CD4-positive, alpha-beta T cell (primary cell): ENCODE measurements at regions not wholly inside any gene's neighbourhood (a gene's known extent, or its start where the extent isn't known, plus 50 kb on each side); places are given as distances from the start of the nearest gene placed in this dataset.

ENCODE experiments used
- ATAC-seq: fragments of 200-7000 bp; cut with Tn5 transposase; one replicate; pipeline ENCODE4 v1.10.0; 2022; ENCODE audit warnings: mild to moderate bottlenecking; ENCODE audit not compliant: poor library complexity
- CTCF ChIA-PET: fragments of 350-600 bp; sonication (Branson Sonifier 250); formaldehyde crosslinking; loops from one replicate; lab custom pipeline; 2021; ENCODE audit warnings: antibody characterized with exemption, inconsistent platforms; lab: Charles Lee
- POLR2A ChIA-PET: fragments of 350-600 bp; sonication (Branson Sonifier 250); formaldehyde crosslinking; loops from one replicate; lab custom pipeline; 2021; ENCODE audit warnings: antibody characterized with exemption, inconsistent platforms; lab: Charles Lee
- DNase-seq, 14 experiments: peaks; one replicate each; pipeline ENCODE4 v3.0.0-alpha.2; 2013 to 2020; ENCODE audit warnings: mixed read lengths in 2 of 14
- H3K27ac ChIP-seq, 2 donors: one replicate each; pipeline versions ENCODE4 v1.5.1 to v1.7.0; 2013; ENCODE audit warnings: low read length in 2 of 2, low read depth in 1 of 2, mild to moderate bottlenecking in 1 of 2
- H3K27me3 ChIP-seq, 2 experiments: 1 replicate in 1 of 2; 2 replicates in 1 of 2; pipeline versions ENCODE4 v1.6.1 to v1.7.0; 2013; ENCODE audit warnings: low read length in 2 of 2, control low read depth in 1 of 2, mild to moderate bottlenecking in 1 of 2, moderate library complexity in 1 of 2; ENCODE audit not compliant: insufficient read depth in 2 of 2, control insufficient read depth in 1 of 2
- H3K36me3 ChIP-seq: one replicate; pipeline ENCODE4 v1.6.1; 2013; ENCODE audit warnings: low read length, control low read depth; ENCODE audit not compliant: insufficient read depth
- H3K4me1 ChIP-seq: one replicate; pipeline ENCODE4 v1.6.1; 2013; ENCODE audit warnings: low read length, control low read depth; ENCODE audit not compliant: insufficient read depth
- H3K4me3 ChIP-seq: one replicate; pipeline ENCODE4 v1.5.1; 2013; ENCODE audit warnings: mild to moderate bottlenecking, low read length, moderate library complexity
- H3K9me3 ChIP-seq, 2 experiments: 1 replicate in 1 of 2; 2 replicates in 1 of 2; pipeline versions ENCODE4 v1.6.1 to v1.7.0; 2013; ENCODE audit warnings: low read length in 2 of 2, mild to moderate bottlenecking in 2 of 2, control low read depth in 1 of 2, moderate library complexity in 1 of 2; ENCODE audit not compliant: control insufficient read depth in 1 of 2, insufficient read depth in 1 of 2
- H3K27ac Mint-ChIP-seq: one replicate; pipeline ENCODE4 v1.8.0; 2020; ENCODE audit warnings: mixed read lengths
- H3K27me3 Mint-ChIP-seq: one replicate; pipeline ENCODE4 v1.8.0; 2021; ENCODE audit warnings: mixed read lengths
- H3K36me3 Mint-ChIP-seq: one replicate; pipeline ENCODE4 v1.8.0; 2021; ENCODE audit warnings: low read depth, mixed read lengths
- H3K4me1 Mint-ChIP-seq: one replicate; pipeline ENCODE4 v1.8.0; 2021; ENCODE audit warnings: low read depth, mixed read lengths
- H3K4me3 Mint-ChIP-seq: one replicate; pipeline ENCODE4 v1.8.0; 2020; ENCODE audit warnings: mild to moderate bottlenecking, mixed read lengths
- H3K9me3 Mint-ChIP-seq: one replicate; pipeline ENCODE4 v1.8.0; 2020; ENCODE audit warnings: mixed read lengths
- CTCF ChIP-seq: fragments of 200-600 bp; IDR thresholded peaks from one replicate; pipeline ENCODE4 v1.8.0; 2022; ENCODE audit warnings: antibody characterized with exemption, mild to moderate bottlenecking
- intact Hi-C, 2 experiments: fragments of 100-400 bp; cut with DNase I in 1 of 2; cut with micrococcal nuclease in 1 of 2; formaldehyde crosslinking; loops; one replicate each; pipeline versions ENCODE4 v1.15.1 to v1.9.0; 2023 to 2025; cut with DNase I, micrococcal nuclease

GRCh38 chr15:93831641-93832040 lies 399.7 kb upstream of the MCTP2 start:
- DNase-seq (no peak), ATAC-seq (no peak)
- intact Hi-C loops, result no loop called here
- TF ChIP-seq CTCF, result no peak
- ChIA-PET POLR2A (no interaction called here), CTCF (no interaction called here)
- no peaks in the 10 kb centered on the region for H3K4me1 ChIP-seq
- H3K27me3 ChIP-seq, result peaks cover 0 to 4% of the 10 kb centered on the region in 2 experiments
- Mint-ChIP-seq H3K9me3 (no peaks in the 10 kb centered on the region), H3K27me3 (peaks cover 7% of the 10 kb centered on the region), H3K27ac (no peak overlapping the region), H3K4me1 (no peaks in the 10 kb centered on the region), H3K4me3 (no peak overlapping the region), H3K36me3 (no peaks in the 10 kb centered on the region)
- no peak overlapping the region for H3K27ac ChIP-seq
- H3K36me3 ChIP-seq, result no peaks in the 10 kb centered on the region
- peaks cover 0 to 3% of the 10 kb centered on the region in 2 experiments for H3K9me3 ChIP-seq
- H3K4me3 ChIP-seq, result no peak overlapping the region

- ChIA-PET CTCF (no interaction called here), POLR2A (no interaction called here)
- peaks cover 7% of the 10 kb centered on the region for H3K27me3 Mint-ChIP-seq
- no peak overlapping the region for H3K4me3 ChIP-seq
- H3K4me1 ChIP-seq, result no peaks in the 10 kb centered on the region
- H3K27ac Mint-ChIP-seq, result no peak overlapping the region
- DNase-seq (no peak), ATAC-seq (no peak)
- TF ChIP-seq CTCF, result no peak
- H3K36me3 Mint-ChIP-seq, result no peaks in the 10 kb centered on the region
- peaks cover 0 to 3% of the 10 kb centered on the region in 2 experiments for H3K9me3 ChIP-seq
- H3K36me3 ChIP-seq, result no peaks in the 10 kb centered on the region
- H3K27me3 ChIP-seq, result peaks cover 0 to 4% of the 10 kb centered on the region in 2 experiments
- no peak overlapping the region for H3K4me3 Mint-ChIP-seq
- intact Hi-C loops, result no loop called here
- H3K4me1 Mint-ChIP-seq, result no peaks in the 10 kb centered on the region
- no peaks in the 10 kb centered on the region for H3K9me3 Mint-ChIP-seq
- no peak overlapping the region for H3K27ac ChIP-seq
Observed at GRCh38 chr15:93830221-93831080, 400.9 kb upstream of the MCTP2 start.

GRCh38 chr15:93829115-93829870 lies 402.1 kb upstream of the MCTP2 start:
- no peak for ATAC-seq
- TF ChIP-seq CTCF, result no peak
- Histone ChIP-seq H3K27me3 (peaks cover 0 to 4% of the 10 kb centered on the region in 2 experiments), H3K9me3 (peaks cover 0 to 3% of the 10 kb centered on the region in 2 experiments), H3K36me3 (no peaks in the 10 kb centered on the region), H3K4me3 (no peak overlapping the region), H3K27ac (no peak overlapping the region), H3K4me1 (no peaks in the 10 kb centered on the region)
- peaks cover 7% of the 10 kb centered on the region for H3K27me3 Mint-ChIP-seq
- DNase-seq, result peak in 1 of 14 experiments; percentile 6
- intact Hi-C loops, result no loop called here
- H3K4me1 Mint-ChIP-seq, result no peaks in the 10 kb centered on the region
- POLR2A ChIA-PET, result no interaction called here
- H3K4me3 Mint-ChIP-seq, result no peak overlapping the region
- H3K27ac Mint-ChIP-seq, result no peak overlapping the region
- H3K9me3 Mint-ChIP-seq, result no peaks in the 10 kb centered on the region
- H3K36me3 Mint-ChIP-seq, result no peaks in the 10 kb centered on the region
- CTCF ChIA-PET, result no interaction called here
